HEK293T (cell line): ENCODE measurements at regions not wholly inside any gene's neighbourhood (a gene's known extent, or its start where the extent isn't known, plus 50 kb on each side); places are given as distances from the start of the nearest gene placed in this dataset.

Source experiments
- CTCF ChIA-PET: fragments of 350-600 bp; formaldehyde crosslinking; extraction: SDS; loops from one replicate; lab custom pipeline; 2021; ENCODE audit warnings: antibody characterized with exemption, inconsistent platforms; lab: Yijun Ruan, JAX
- POLR2A ChIA-PET: fragments of 350-600 bp; formaldehyde crosslinking; extraction: SDS; loops from one replicate; lab custom pipeline; 2020; ENCODE audit warnings: antibody characterized with exemption, inconsistent platforms; lab: Yijun Ruan, JAX
- DNase-seq: peaks from one replicate; pipeline ENCODE4 v3.0.0; 2012; ENCODE audit warnings: mixed read lengths; ENCODE audit errors: extremely low spot score
- ARNT ChIP-seq: fragments of 450-650 bp; IDR thresholded peaks from 2 replicates; pipeline ENCODE4 v1.6.1; 2017; ENCODE audit warnings: mild to moderate bottlenecking
- BHLHE40 ChIP-seq: fragments of 450-650 bp; IDR thresholded peaks from 2 replicates; pipeline ENCODE4 v1.6.1; 2016; ENCODE audit warnings: mild to moderate bottlenecking, moderate library complexity, borderline replicate concordance
- CTBP1 ChIP-seq: fragments of 450-650 bp; IDR thresholded peaks from 2 replicates; pipeline ENCODE4 v1.6.1; 2016; ENCODE audit warnings: borderline replicate concordance
- ELF4 ChIP-seq: fragments of 450-650 bp; IDR thresholded peaks from 2 replicates; pipeline ENCODE4 v1.6.1; 2017; ENCODE audit warnings: antibody characterized with exemption
- FOXA1 ChIP-seq: fragments of 450-650 bp; IDR thresholded peaks from 2 replicates; pipeline ENCODE4 v1.6.1; 2016; ENCODE audit warnings: mild to moderate bottlenecking
- FOXK2 ChIP-seq: fragments of 450-650 bp; IDR thresholded peaks from 2 replicates; pipeline ENCODE4 v1.6.1; 2016; ENCODE audit warnings: mild to moderate bottlenecking
- FOXM1 ChIP-seq: fragments of 450-650 bp; IDR thresholded peaks from 2 replicates; pipeline ENCODE4 v1.6.1; 2017; ENCODE audit warnings: mild to moderate bottlenecking, borderline replicate concordance
- HDGF ChIP-seq: fragments of 450-650 bp; IDR thresholded peaks from 2 replicates; pipeline ENCODE4 v1.6.1; 2017; ENCODE audit warnings: antibody characterized with exemption, borderline replicate concordance
- L3MBTL2 ChIP-seq: fragments of 450-650 bp; conservative IDR thresholded peaks from 2 replicates; pipeline ENCODE4 v1.6.1; 2016; ENCODE audit warnings: mild to moderate bottlenecking
- LEF1 ChIP-seq: fragments of 450-650 bp; IDR thresholded peaks from 2 replicates; pipeline ENCODE4 v1.6.1; 2017; ENCODE audit warnings: mild to moderate bottlenecking, borderline replicate concordance
- NFRKB ChIP-seq: fragments of 450-650 bp; IDR thresholded peaks from 2 replicates; pipeline ENCODE4 v1.6.1; 2016; ENCODE audit warnings: mild to moderate bottlenecking, moderate library complexity
- SP1 ChIP-seq: fragments of 450-650 bp; IDR thresholded peaks from 2 replicates; pipeline ENCODE4 v1.6.1; 2017
- SUZ12 ChIP-seq: fragments of 450-650 bp; IDR thresholded peaks from 2 replicates; pipeline ENCODE4 v1.6.1; 2016; ENCODE audit warnings: mild to moderate bottlenecking
- TARDBP ChIP-seq: fragments of 450-650 bp; IDR thresholded peaks from 2 replicates; pipeline ENCODE4 v1.6.1; 2016
- ZNF384 ChIP-seq: fragments of 450-650 bp; IDR thresholded peaks from 2 replicates; pipeline ENCODE4 v1.6.1; 2016
- TF ChIP-seq, protein P1 (sequence below): fragments of 450-650 bp; IDR thresholded peaks from 2 replicates; pipeline ENCODE4 v1.6.1; 2016

DNA sequence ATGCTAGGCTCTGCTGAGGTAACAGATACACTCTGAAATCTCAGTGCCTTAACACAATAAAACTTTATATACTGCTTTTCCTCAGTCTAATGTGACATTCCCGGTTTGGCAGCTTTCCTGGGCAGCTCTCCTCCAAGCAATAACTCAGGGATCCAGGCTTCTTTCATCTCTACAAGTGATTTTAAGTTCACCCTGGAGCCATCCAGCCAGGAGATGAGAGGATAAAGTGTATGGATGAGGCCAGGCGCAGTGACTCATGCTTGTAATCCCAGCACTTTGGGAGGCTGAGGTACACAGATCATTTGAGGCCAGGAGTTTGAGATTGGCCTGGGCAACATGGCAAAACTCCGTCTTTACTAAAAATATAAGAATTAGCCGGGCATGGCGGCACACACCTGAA lies 147.2 kb downstream of the UTP18 start:
- TF ChIP-seq TARDBP (no peak), BHLHE40 (no peak), SP1 (no peak), L3MBTL2 (no peak), FOXM1 (no peak), CTBP1 (no peak), FOXK2 (no peak), HDGF (no peak), NFRKB (no peak), ELF4 (no peak), FOXA1 (no peak), SUZ12 (no peak), ARNT (no peak), LEF1 (no peak), ZNF384 (no peak)
- TF ChIP-seq, protein P1, sequence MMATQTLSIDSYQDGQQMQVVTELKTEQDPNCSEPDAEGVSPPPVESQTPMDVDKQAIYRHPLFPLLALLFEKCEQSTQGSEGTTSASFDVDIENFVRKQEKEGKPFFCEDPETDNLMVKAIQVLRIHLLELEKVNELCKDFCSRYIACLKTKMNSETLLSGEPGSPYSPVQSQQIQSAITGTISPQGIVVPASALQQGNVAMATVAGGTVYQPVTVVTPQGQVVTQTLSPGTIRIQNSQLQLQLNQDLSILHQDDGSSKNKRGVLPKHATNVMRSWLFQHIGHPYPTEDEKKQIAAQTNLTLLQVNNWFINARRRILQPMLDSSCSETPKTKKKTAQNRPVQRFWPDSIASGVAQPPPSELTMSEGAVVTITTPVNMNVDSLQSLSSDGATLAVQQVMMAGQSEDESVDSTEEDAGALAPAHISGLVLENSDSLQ, result no peak
- ChIA-PET POLR2A (no interaction called here), CTCF (no interaction called here)
- no peak for DNase-seq

DNA sequence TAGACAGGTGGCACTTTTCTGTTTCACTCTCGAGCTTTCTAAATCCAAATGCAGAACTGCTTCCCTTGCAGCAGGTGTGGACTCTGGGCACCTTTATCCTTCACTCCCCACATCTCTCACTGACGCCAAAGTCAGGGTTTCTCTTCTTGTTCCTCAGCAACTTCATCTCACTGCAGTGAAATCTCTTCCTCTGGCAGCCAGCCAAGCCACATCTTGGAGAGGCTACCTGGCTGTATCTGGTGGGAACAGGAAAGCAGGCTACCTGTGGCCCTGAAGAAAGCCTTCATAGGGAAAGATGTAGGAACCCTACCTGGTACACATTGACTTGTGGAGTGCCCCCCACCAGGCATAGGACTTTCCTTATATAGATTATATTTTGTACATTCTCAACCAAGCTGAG lies 159.1 kb downstream of the UTP18 start:
- DNase-seq, result no peak
- CTCF ChIA-PET, result no interaction called here
- TF ChIP-seq, protein P1, result no peak
- TF ChIP-seq LEF1 (no peak), ARNT (no peak), ZNF384 (no peak), ELF4 (no peak), SP1 (no peak), BHLHE40 (no peak), FOXK2 (no peak), L3MBTL2 (no peak), FOXA1 (no peak), FOXM1 (no peak), TARDBP (no peak), HDGF (no peak), SUZ12 (no peak), CTBP1 (no peak), NFRKB (no peak)
- POLR2A ChIA-PET, result no interaction called here

DNA sequence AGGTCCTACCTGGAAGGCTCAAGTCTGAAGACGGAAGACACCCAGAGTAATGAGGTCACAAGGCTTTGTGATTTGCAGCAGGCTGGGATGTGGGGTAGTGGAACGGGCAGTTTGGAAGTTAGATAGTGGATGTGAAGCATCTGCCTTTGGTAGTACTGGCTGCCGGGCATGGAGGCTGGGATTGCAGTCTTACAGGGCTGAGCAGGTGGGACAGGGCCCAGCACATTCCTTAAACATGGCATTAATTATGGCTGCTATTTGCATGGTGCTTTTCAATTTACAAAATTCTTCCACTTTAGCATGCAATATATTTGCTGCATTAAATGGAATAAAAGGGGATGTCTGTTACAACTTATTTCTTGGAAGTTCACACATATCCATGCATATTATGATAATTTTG lies 161.2 kb downstream of the UTP18 start:
- TF ChIP-seq ARNT (no peak), FOXM1 (no peak), NFRKB (no peak), ZNF384 (no peak)
- ChIA-PET CTCF (no interaction called here), POLR2A (no interaction called here)
- no peak for DNase-seq

DNA sequence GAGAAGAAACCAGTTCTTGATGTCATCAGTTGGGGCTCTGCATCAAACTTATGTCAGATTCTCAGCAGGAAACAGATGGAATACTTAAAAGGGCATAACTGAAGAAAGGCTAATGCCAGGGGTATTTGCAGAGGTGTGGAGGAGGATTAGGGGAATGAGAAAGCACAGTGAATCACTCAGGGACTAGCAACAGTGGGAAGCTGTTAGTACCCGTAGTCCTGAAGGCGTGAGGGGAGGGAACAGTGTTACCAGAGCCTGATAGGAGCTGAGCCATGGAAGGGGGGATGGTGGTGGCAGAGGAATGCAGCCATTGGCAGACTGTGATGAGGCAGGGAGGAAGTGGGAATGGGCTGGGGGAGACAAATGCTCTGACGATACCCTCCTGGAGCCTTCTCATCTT lies 162.3 kb downstream of the UTP18 start:
- POLR2A ChIA-PET, result no interaction called here
- TF ChIP-seq FOXA1 (no peak), SP1 (no peak), BHLHE40 (no peak), NFRKB (no peak), ARNT (no peak), ZNF384 (no peak), LEF1 (no peak), FOXM1 (no peak), SUZ12 (no peak), CTBP1 (no peak), L3MBTL2 (no peak), HDGF (no peak), ELF4 (no peak), TARDBP (no peak)
- TF ChIP-seq, protein P1, result no peak
- CTCF ChIA-PET, result interaction anchor here (0.6 to 1.0 kb wide), 2 partner anchors 11 to 13 kb away, joined by 4 read pairs; no protein-coding TSS in a partner anchor
- DNase-seq, result no peak

DNA sequence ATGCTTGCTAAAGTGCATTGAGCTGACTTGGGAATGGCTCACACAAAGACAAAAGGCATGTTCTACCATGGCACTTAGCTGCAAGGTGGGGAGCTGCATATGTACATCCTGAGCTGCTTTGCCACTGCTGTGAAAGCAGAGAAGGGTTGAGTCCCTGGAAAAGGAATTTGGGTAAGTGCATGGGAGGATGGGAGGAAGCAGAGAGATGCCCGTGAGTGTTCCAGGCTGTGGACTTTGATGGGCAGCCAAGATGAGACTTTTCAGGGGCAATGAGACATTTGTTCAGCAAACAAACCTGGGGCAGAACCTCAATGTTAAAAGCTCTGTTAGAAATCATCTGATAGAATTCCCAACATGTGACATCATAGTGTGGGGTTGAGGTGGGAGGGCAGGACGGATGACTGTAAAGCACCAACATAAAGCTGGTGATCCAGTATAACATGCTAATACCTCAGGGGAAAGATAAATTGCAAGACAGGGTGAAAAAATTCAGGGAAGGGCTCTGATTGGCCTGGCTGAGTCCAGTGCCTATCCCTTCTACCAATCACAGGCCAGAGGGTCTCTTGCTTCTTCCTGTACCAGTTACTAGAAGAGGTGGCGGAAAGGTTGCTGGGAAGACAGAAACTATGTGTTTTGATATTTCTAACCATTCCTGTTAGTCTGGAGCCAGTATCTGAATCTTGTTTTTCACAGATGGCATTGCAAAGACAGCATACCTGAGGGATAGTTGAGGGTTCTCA lies 163.2 kb downstream of the UTP18 start:
- TF ChIP-seq LEF1, result no peak
- TF ChIP-seq HDGF, result no peak
- TF ChIP-seq CTBP1, result no peak
- TF ChIP-seq L3MBTL2, result no peak
- TF ChIP-seq ARNT, result no peak
- TF ChIP-seq, protein P1, result no peak
- TF ChIP-seq FOXM1, result no peak
- TF ChIP-seq BHLHE40, result no peak
- no peak for TF ChIP-seq ZNF384
- TF ChIP-seq ELF4, result no peak
- TF ChIP-seq FOXK2, result no peak
- TF ChIP-seq SUZ12, result no peak
- no peak for TF ChIP-seq FOXA1
- TF ChIP-seq NFRKB, result no peak
- no peak for TF ChIP-seq SP1
- no peak for TF ChIP-seq TARDBP
- no peak for DNase-seq
- ChIA-PET POLR2A (no interaction called here), CTCF (interaction anchor here (0.5 to 1.0 kb wide), 2 partner anchors 12 to 64 kb away, joined by 3 to 4 read pairs; no protein-coding TSS in a partner anchor)
